ENCODE measurements at regions not wholly inside any gene's neighbourhood (a gene's known extent, or its start where the extent isn't known, plus 50 kb on each side); places are given as distances from the start of the nearest gene placed in this dataset.

DNA sequence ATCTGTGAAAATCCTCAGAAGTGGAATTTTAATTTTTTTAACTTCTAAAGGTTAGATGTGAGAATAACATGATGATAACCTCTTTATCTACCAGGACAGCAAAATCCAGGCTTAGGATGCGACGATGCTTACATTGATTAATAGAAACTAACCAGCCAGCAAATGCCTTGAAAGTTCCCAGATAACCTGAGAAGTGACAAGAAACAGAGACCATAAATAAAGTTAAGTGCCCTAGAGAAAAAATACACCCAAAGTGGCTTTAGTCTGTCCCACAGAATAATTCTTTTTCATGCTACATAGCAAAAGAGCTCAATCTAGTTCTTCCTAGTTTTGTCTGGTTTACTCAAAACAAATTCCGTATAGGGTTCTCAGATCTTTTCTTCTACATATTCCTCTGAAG is 262.7 kb downstream of the WDR11 start:
- H3K36me3 ChIP-seq (ENCODE audit: insufficient read depth, low read length), result no peaks in the 10 kb centered on the region

DNA sequence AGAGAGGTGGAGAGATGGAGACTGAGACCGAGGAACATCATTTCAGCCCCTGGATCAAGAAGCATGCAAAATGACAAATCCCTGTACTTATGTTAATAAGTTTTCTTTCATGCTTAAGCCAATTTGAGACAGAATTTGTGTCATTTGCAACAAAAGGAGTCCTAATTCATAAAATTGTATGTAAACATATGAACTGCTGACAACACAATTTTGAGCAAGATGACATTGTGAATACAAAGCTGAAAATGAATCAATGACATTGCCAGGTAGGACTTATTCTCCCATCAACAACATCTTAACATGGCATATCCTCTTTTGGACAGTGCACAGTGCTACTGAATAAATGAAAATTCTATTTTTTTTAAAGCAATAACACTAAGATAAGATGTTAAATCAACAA is 264.0 kb downstream of the WDR11 start:
- Mint-ChIP-seq H3K36me3 (ENCODE audit: low read depth, unreplicated experiment) (no peaks in the 10 kb centered on the region), H3K9me3 (ENCODE audit: unreplicated experiment) (peaks cover 6% of the 10 kb centered on the region), H3K4me1 (ENCODE audit: low read depth, unreplicated experiment) (peaks cover 10% of the 10 kb centered on the region), H3K27me3 (ENCODE audit: low read depth, unreplicated experiment) (peaks cover 2% of the 10 kb centered on the region), H3K27ac (ENCODE audit: unreplicated experiment) (no peak overlapping the region), H3K4me3 (ENCODE audit: unreplicated experiment) (no peak overlapping the region)
- Histone ChIP-seq H3K36me3 (ENCODE audit: insufficient read depth, low read length) (no peaks in the 10 kb centered on the region), H3K4me3 (ENCODE audit: insufficient read depth, low read depth, low read length) (no peak overlapping the region), H2AFZ (ENCODE audit: low read depth, low read length) (no peak overlapping the region), H3K4me2 (ENCODE audit: low read length) (no peak overlapping the region), H3K4me1 (ENCODE audit: insufficient read depth, low read length) (no peaks in the 10 kb centered on the region), H3K27me3 (ENCODE audit: insufficient read depth, low read length) (no peaks in the 10 kb centered on the region), H3K9ac (ENCODE audit: low read length) (no peak overlapping the region), H3K27ac (ENCODE audit: low read depth, low read length) (no peak overlapping the region), H3K79me2 (ENCODE audit: insufficient read depth, low read length) (no peaks in the 10 kb centered on the region), H3K9me3 (ENCODE audit: insufficient read depth, low read depth, low read length) (peaks cover 7% of the 10 kb centered on the region), H4K20me1 (ENCODE audit: insufficient read depth, low read length) (no peaks in the 10 kb centered on the region)
- TF ChIP-seq, protein P1, sequence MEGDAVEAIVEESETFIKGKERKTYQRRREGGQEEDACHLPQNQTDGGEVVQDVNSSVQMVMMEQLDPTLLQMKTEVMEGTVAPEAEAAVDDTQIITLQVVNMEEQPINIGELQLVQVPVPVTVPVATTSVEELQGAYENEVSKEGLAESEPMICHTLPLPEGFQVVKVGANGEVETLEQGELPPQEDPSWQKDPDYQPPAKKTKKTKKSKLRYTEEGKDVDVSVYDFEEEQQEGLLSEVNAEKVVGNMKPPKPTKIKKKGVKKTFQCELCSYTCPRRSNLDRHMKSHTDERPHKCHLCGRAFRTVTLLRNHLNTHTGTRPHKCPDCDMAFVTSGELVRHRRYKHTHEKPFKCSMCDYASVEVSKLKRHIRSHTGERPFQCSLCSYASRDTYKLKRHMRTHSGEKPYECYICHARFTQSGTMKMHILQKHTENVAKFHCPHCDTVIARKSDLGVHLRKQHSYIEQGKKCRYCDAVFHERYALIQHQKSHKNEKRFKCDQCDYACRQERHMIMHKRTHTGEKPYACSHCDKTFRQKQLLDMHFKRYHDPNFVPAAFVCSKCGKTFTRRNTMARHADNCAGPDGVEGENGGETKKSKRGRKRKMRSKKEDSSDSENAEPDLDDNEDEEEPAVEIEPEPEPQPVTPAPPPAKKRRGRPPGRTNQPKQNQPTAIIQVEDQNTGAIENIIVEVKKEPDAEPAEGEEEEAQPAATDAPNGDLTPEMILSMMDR (IDR thresholded peaks at IDR 0.05; ENCODE audit: insufficient read depth, low read depth, low read length), result no peak
- no peak for TF ChIP-seq EZH2 (IDR thresholded peaks at IDR 0.05; ENCODE audit: insufficient read depth, low read length)
- FAIRE-seq (no peak), DNase-seq (ENCODE audit: low read depth) (no peak)

More for the DNA sequence above, 262.7 kb downstream of the WDR11 start:
- H3K36me3 Mint-ChIP-seq (ENCODE audit: low read depth, unreplicated experiment), result no peaks in the 10 kb centered on the region
- H3K4me3 ChIP-seq (ENCODE audit: insufficient read depth, low read depth, low read length), result no peak overlapping the region
- H3K27ac Mint-ChIP-seq (ENCODE audit: unreplicated experiment), result no peak overlapping the region
- no peak overlapping the region for H2AFZ ChIP-seq (ENCODE audit: low read depth, low read length)
- no peak overlapping the region for H3K27ac ChIP-seq (ENCODE audit: low read depth, low read length)
- no peaks in the 10 kb centered on the region for H3K4me1 ChIP-seq (ENCODE audit: insufficient read depth, low read length)
- TF ChIP-seq, protein P1 (IDR thresholded peaks at IDR 0.05; ENCODE audit: insufficient read depth, low read depth, low read length), result no peak
- TF ChIP-seq EZH2 (IDR thresholded peaks at IDR 0.05; ENCODE audit: insufficient read depth, low read length), result no peak
- peaks cover 2% of the 10 kb centered on the region for H3K27me3 Mint-ChIP-seq (ENCODE audit: low read depth, unreplicated experiment)
- no peak overlapping the region for H3K4me3 Mint-ChIP-seq (ENCODE audit: unreplicated experiment)
- H3K9me3 Mint-ChIP-seq (ENCODE audit: unreplicated experiment), result peaks cover 6% of the 10 kb centered on the region
- no peak overlapping the region for H3K4me2 ChIP-seq (ENCODE audit: low read length)
- DNase-seq (ENCODE audit: low read depth) (no peak), FAIRE-seq (no peak)
- no peaks in the 10 kb centered on the region for H4K20me1 ChIP-seq (ENCODE audit: insufficient read depth, low read length)
- no peak overlapping the region for H3K9ac ChIP-seq (ENCODE audit: low read length)
- H3K27me3 ChIP-seq (ENCODE audit: insufficient read depth, low read length), result no peaks in the 10 kb centered on the region
- peaks cover 10% of the 10 kb centered on the region for H3K4me1 Mint-ChIP-seq (ENCODE audit: low read depth, unreplicated experiment)
- peaks cover 6% of the 10 kb centered on the region for H3K9me3 ChIP-seq (ENCODE audit: insufficient read depth, low read depth, low read length)
- H3K79me2 ChIP-seq (ENCODE audit: insufficient read depth, low read length), result no peaks in the 10 kb centered on the region

DNA sequence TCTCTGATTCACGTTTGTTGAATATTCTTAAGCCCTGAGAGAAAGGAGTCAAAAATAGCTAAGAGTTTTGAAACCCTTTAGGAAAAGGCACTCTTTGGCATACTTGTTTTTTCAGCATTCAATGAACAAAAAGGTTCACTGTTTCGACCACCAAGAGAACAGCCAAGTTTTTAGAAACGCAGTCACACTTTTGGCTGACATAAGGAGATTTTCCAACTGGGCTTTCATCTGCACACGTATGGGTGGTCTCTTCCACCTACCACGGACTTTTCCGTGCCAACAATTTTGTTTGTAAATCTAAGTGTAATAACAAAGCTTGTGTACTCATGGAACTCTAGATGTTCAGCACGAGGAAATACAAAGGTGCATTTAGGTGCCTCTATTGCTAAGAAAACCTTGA is 270.3 kb downstream of the WDR11 start:
- FAIRE-seq (no peak), DNase-seq (ENCODE audit: low read depth) (no peak)
- no peaks in the 10 kb centered on the region for H3K27me3 ChIP-seq (ENCODE audit: insufficient read depth, low read length)
- no peak for TF ChIP-seq EZH2 (IDR thresholded peaks at IDR 0.05; ENCODE audit: insufficient read depth, low read length)
- TF ChIP-seq, protein P1 (IDR thresholded peaks at IDR 0.05; ENCODE audit: insufficient read depth, low read depth, low read length), result no peak
- no peaks in the 10 kb centered on the region for H3K4me1 Mint-ChIP-seq (ENCODE audit: low read depth, unreplicated experiment)
- H3K9me3 Mint-ChIP-seq (ENCODE audit: unreplicated experiment), result peaks cover 6% of the 10 kb centered on the region
- no peak overlapping the region for H3K4me3 ChIP-seq (ENCODE audit: insufficient read depth, low read depth, low read length)
- H4K20me1 ChIP-seq (ENCODE audit: insufficient read depth, low read length), result no peaks in the 10 kb centered on the region
- H3K36me3 Mint-ChIP-seq (ENCODE audit: low read depth, unreplicated experiment), result no peaks in the 10 kb centered on the region
- H3K9ac ChIP-seq (ENCODE audit: low read length), result no peak overlapping the region
- no peak overlapping the region for H2AFZ ChIP-seq (ENCODE audit: low read depth, low read length)
- no peak overlapping the region for H3K27ac ChIP-seq (ENCODE audit: low read depth, low read length)
- no peaks in the 10 kb centered on the region for H3K79me2 ChIP-seq (ENCODE audit: insufficient read depth, low read length)
- no peaks in the 10 kb centered on the region for H3K36me3 ChIP-seq (ENCODE audit: insufficient read depth, low read length)
- no peak overlapping the region for H3K4me2 ChIP-seq (ENCODE audit: low read length)
- H3K27ac Mint-ChIP-seq (ENCODE audit: unreplicated experiment), result no peak overlapping the region
- peaks cover 3% of the 10 kb centered on the region for H3K9me3 ChIP-seq (ENCODE audit: insufficient read depth, low read depth, low read length)
- no peaks in the 10 kb centered on the region for H3K4me1 ChIP-seq (ENCODE audit: insufficient read depth, low read length)
- H3K4me3 Mint-ChIP-seq (ENCODE audit: unreplicated experiment), result no peak overlapping the region
- peaks cover 2% of the 10 kb centered on the region for H3K27me3 Mint-ChIP-seq (ENCODE audit: low read depth, unreplicated experiment)

All from astrocyte (in vitro differentiated cells and primary cell).